Inferior parietal cortex (tissue), 1 donor: ENCODE measurements at regions not wholly inside any gene's neighbourhood (a gene's known extent, or its start where the extent isn't known, plus 50 kb on each side); places are given as distances from the start of the nearest gene placed in this dataset.

Source experiments
- DNase-seq: peaks from one replicate; pipeline ENCODE4 v3.0.0-alpha.2; 2016; ENCODE audit errors: extremely low spot score

- no peak for DNase-seq
Measured at GRCh38 chr14:53807542-53807941, 149.1 kb downstream of the BMP4 start.

- no peak for DNase-seq
Measured at GRCh38 chr14:53807108-53807507, 149.5 kb downstream of the BMP4 start.

- no peak for DNase-seq
Measured at GRCh38 chr14:53796734-53797133, 159.9 kb downstream of the BMP4 start.

GRCh38 chr14:53793790-53794505 is 162.7 kb downstream of the BMP4 start:
- peak; percentile 47 for DNase-seq

- no peak for DNase-seq
Measured at GRCh38 chr14:53792909-53793308, 163.7 kb downstream of the BMP4 start.

GRCh38 chr14:53790731-53791500 is 165.7 kb downstream of the BMP4 start:
- no peak for DNase-seq

- DNase-seq = no peak
Measured at GRCh38 chr14:53788566-53788965, 168.1 kb downstream of the BMP4 start.

GRCh38 chr14:53786045-53786444 is 170.6 kb downstream of the BMP4 start:
- no peak for DNase-seq

- DNase-seq = no peak
Measured at GRCh38 chr14:53784688-53785087, 171.9 kb downstream of the BMP4 start.

GRCh38 chr14:53783256-53783655 is 173.4 kb downstream of the BMP4 start:
- DNase-seq = no peak

- no peak for DNase-seq
Measured at GRCh38 chr14:53780051-53780555, 176.5 kb downstream of the BMP4 start.

- DNase-seq = no peak
Measured at GRCh38 chr14:53779301-53779700, 177.3 kb downstream of the BMP4 start.

GRCh38 chr14:53778263-53778662 is 178.4 kb downstream of the BMP4 start:
- no peak for DNase-seq

- no peak for DNase-seq
Measured at GRCh38 chr14:53772936-53773335, 183.7 kb downstream of the BMP4 start.

GRCh38 chr14:53767566-53767965 is 189.1 kb downstream of the BMP4 start:
- DNase-seq = no peak

- no peak for DNase-seq
Measured at GRCh38 chr14:53766601-53767000, 190.0 kb downstream of the BMP4 start.

GRCh38 chr14:53766106-53766505 is 190.5 kb downstream of the BMP4 start:
- DNase-seq = no peak

GRCh38 chr14:53764846-53765245 is 191.8 kb downstream of the BMP4 start:
- no peak for DNase-seq

- no peak for DNase-seq
Measured at GRCh38 chr14:53758141-53758540, 198.5 kb downstream of the BMP4 start.

GRCh38 chr14:53757732-53758131 is 198.9 kb downstream of the BMP4 start:
- DNase-seq = no peak

- no peak for DNase-seq
Measured at GRCh38 chr14:53751650-53752049, 205.0 kb downstream of the BMP4 start.

- no peak for DNase-seq
Measured at GRCh38 chr14:53748691-53749090, 207.9 kb downstream of the BMP4 start.

GRCh38 chr14:53744857-53745256 is 211.8 kb downstream of the BMP4 start:
- DNase-seq = no peak
